ENCODE measurements at regions not wholly inside any gene's neighbourhood (a gene's known extent, or its start where the extent isn't known, plus 50 kb on each side); places are given as distances from the start of the nearest gene placed in this dataset.

DNA sequence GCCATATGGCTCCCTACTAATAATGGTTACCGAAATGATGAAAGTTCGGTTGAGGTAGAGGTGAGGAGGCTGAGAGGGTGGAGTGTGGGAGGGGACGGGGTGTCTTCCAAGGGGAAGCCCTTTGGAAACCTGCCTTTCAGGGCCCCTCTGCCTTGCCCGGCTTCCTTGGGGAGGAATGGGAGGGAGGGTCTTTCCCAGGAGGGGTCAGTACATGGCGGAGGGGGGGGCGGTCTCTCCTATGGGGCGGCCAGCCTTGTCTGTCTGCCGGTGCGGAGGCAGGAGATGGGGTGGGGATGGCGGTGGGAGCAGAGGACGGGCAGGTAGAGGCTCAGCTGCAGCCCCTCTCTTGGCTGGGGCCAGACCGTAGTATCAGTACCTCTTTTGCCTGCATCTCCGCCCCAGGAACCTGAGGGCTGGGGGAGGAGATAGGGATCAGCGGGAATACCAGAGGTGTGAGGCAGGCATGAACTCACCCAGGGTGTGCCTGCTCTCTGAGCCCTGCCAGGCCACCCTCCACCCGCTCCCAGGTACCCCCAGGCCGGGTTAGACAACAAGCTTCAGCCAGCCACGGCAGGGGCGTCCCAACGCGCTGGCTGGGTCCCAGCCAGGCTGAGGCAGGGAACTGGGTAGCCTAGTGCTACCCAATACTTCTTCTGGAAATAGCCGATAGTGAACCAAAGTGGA lies 79.4 kb upstream of the POU3F1 start:
- TF ChIP-seq POLR2A (IDR thresholded peaks at IDR 0.05), result no peak
- TF ChIP-seq, protein P1, sequence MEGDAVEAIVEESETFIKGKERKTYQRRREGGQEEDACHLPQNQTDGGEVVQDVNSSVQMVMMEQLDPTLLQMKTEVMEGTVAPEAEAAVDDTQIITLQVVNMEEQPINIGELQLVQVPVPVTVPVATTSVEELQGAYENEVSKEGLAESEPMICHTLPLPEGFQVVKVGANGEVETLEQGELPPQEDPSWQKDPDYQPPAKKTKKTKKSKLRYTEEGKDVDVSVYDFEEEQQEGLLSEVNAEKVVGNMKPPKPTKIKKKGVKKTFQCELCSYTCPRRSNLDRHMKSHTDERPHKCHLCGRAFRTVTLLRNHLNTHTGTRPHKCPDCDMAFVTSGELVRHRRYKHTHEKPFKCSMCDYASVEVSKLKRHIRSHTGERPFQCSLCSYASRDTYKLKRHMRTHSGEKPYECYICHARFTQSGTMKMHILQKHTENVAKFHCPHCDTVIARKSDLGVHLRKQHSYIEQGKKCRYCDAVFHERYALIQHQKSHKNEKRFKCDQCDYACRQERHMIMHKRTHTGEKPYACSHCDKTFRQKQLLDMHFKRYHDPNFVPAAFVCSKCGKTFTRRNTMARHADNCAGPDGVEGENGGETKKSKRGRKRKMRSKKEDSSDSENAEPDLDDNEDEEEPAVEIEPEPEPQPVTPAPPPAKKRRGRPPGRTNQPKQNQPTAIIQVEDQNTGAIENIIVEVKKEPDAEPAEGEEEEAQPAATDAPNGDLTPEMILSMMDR (IDR thresholded peaks at IDR 0.05), result no peak
- Histone ChIP-seq H3K27me3 (no peaks in the 10 kb centered on the region), H3K27ac (no peak overlapping the region), H3K9me3 (no peaks in the 10 kb centered on the region), H3K36me3 (no peaks in the 10 kb centered on the region), H3K4me3 (no peak overlapping the region), H3K4me1 (no peaks in the 10 kb centered on the region)
- peak in 1 of 3 donors; percentile 16 for DNase-seq

DNA sequence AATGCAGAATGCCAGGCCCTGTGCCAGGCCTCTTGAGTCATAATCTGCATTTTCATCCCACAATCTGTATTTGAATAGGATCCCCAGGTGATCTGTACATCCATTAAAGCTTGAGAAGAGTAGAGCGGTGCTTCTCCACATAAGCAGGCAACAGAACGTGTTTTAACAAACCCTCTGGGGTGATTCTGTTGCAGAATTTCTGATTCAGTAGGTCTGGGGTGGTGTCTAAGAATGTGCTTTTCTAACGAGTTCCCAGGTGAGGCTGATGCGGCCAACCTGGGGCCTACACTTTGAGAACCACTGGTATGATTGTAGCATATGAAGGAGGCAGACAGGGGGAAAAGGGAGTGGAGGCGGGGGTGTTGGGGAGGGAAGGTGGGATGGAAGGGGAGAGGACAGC lies 78.4 kb upstream of the POU3F1 start:
- Histone ChIP-seq H3K27ac (no peak overlapping the region), H3K27me3 (no peaks in the 10 kb centered on the region), H3K4me1 (no peaks in the 10 kb centered on the region), H3K9me3 (no peaks in the 10 kb centered on the region), H3K36me3 (no peaks in the 10 kb centered on the region), H3K4me3 (no peak overlapping the region)
- TF ChIP-seq, protein P1 (IDR thresholded peaks at IDR 0.05), result no peak
- no peak for TF ChIP-seq POLR2A (IDR thresholded peaks at IDR 0.05)
- DNase-seq, result no peak

DNA sequence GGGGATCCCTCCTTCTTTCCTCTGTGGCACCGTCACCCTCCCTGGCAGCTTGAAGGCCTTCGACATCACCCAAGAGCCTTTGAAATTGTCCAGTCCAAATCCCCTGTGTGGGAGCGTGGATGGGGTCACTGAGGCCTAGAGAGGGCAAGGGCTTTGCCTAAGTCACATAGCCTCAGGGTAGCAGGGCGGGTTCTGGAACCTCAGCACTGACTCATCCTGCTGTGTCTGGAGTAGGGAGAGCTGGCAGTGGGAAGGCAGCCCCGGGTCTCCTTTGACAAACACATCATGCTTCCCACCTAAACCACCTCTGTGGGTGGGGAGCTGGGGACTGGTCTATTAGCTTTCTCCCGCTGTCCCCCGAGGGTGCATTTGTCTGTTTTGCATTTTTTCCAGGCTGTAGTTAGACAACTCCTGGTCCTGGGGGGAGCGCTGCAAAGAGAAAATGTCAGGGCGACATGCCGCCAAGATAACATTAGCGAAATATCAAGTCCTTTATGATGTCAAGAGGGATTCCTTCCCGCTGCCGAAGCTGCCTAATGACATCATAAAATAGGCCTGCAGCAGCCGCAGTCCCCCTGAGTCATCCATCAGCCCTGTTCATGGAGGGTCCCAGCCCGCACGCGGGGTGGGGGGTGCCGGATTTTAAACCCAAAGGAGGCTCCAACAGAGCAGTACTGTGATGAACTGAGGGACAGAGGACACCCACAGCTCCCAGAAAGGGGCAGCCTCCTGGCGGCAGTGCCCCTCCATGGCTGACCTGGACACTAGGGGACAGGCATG lies 77.0 kb upstream of the POU3F1 start:
- peak in 1 of 3 donors; percentile 20 for DNase-seq
- H3K36me3 ChIP-seq, result no peaks in the 10 kb centered on the region
- no peak overlapping the region for H3K27ac ChIP-seq

DNA sequence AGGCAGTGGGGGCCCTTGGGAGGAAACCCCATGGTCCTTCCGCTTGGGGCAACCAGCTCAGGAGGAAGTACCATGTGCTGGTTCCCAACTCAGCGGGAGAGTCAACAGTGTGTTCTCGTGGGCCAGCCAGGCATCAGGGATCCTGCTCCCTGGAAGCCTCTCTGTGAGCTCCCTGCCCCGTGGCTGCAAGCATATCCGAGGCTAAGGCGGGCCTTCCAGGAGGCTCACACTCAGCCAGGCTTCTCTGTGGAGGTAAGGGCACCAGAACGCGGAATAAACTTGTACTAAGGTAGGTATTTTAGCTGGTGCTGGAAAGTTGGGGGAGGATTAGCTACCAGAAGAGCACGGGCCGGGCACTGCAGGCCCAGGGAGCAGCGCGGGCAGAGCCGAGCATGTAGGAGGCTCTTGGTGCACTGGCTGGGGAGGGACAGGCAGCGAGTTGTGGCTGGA lies 74.7 kb upstream of the POU3F1 start:
- Histone ChIP-seq H3K36me3 (no peaks in the 10 kb centered on the region), H3K9me3 (no peaks in the 10 kb centered on the region), H3K4me3 (no peak overlapping the region), H3K27me3 (no peaks in the 10 kb centered on the region), H3K4me1 (no peaks in the 10 kb centered on the region), H3K27ac (no peak overlapping the region)
- peak in 1 of 3 donors; percentile 28 for DNase-seq
- TF ChIP-seq, protein P1 (IDR thresholded peaks at IDR 0.05), result no peak
- TF ChIP-seq POLR2A (IDR thresholded peaks at IDR 0.05), result no peak

More for the DNA sequence above, 77.0 kb upstream of the POU3F1 start:
- Histone ChIP-seq H3K4me3 (no peak overlapping the region), H3K4me1 (no peaks in the 10 kb centered on the region), H3K27me3 (no peaks in the 10 kb centered on the region), H3K9me3 (no peaks in the 10 kb centered on the region)
- TF ChIP-seq, protein P1 (IDR thresholded peaks at IDR 0.05), result no peak
- TF ChIP-seq POLR2A (IDR thresholded peaks at IDR 0.05), result no peak

DNA sequence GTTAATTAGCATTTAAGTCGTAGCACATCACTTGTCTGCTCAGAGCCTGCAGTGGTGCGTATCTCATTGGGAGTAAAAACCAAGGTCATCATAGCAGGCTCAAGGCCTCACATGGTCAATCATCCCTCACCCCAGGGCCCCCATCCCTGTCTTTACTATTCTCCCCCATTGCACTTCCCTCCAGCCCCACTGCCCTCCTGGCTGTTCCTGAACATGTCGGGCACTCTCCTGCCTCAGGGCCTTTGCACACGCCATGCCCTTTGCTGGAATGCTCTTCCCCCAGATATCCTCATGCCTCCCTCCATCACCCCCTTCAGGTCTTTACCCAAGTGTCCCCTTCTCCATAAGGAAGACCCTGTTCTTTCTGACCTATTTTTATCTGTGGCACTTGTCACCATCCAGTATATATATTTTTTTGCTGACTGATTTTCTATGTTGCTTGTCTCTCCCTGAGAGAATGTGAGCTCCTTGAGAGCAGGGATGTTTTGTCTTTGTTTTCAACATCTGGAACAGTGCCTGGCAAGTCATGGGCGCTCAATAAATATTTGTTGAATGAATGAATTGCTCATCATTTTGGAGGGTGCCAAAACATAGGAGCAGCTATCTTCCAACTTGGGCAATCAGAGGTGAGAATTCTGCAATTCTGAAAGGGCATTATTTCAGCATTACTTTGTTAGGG lies 74.1 kb upstream of the POU3F1 start:
- Histone ChIP-seq H3K36me3 (no peaks in the 10 kb centered on the region), H3K27me3 (no peaks in the 10 kb centered on the region), H3K4me3 (no peak overlapping the region), H3K27ac (no peak overlapping the region), H3K9me3 (no peaks in the 10 kb centered on the region), H3K4me1 (no peaks in the 10 kb centered on the region)
- no peak for DNase-seq
- no peak for TF ChIP-seq POLR2A (IDR thresholded peaks at IDR 0.05)
- TF ChIP-seq, protein P1 (IDR thresholded peaks at IDR 0.05), result no peak
